GM23338 (cell line): ENCODE measurements at regions not wholly inside any gene's neighbourhood (a gene's known extent, or its start where the extent isn't known, plus 50 kb on each side); places are given as distances from the start of the nearest gene placed in this dataset.

Experiments
- CREB1 ChIP-seq: fragments of 250-450 bp; sonication (Bioruptor Pico); IDR thresholded peaks from 2 replicates; pipeline ENCODE4 v1.5.0; 2020; ENCODE audit warnings: low read depth, mild to moderate bottlenecking, moderate library complexity
- CTCF ChIP-seq, 2 experiments: fragments of 200-600 bp in 1 of 2; sonication (generic) in 1 of 2; conservative IDR thresholded peaks; 2 replicates each; pipeline versions ENCODE4 v1.5.1 to v1.6.1; 2016 to 2017; ENCODE audit warnings: antibody characterized with exemption in 2 of 2, low read depth in 2 of 2, mild to moderate bottlenecking in 2 of 2, moderate library complexity in 1 of 2
- ETS1 ChIP-seq: IDR thresholded peaks from 2 replicates; pipeline ENCODE4 v1.6.1; 2016; ENCODE audit warnings: antibody characterized with exemption
- EZH2 ChIP-seq: fragments of 200-600 bp; sonication (generic); IDR thresholded peaks from one replicate; pipeline ENCODE4 v1.8.0; 2017; ENCODE audit warnings: antibody characterized with exemption, mild to moderate bottlenecking, low read depth; ENCODE audit not compliant: unreplicated experiment
- EZH2phosphoT487 ChIP-seq: fragments of 200-600 bp; sonication (generic); IDR thresholded peaks from one replicate; pipeline ENCODE4 v1.8.1; 2018; ENCODE audit warnings: antibody characterized with exemption; ENCODE audit not compliant: unreplicated experiment
- JUNB ChIP-seq: IDR thresholded peaks from one replicate; pipeline ENCODE4 v1.6.1; 2016; ENCODE audit warnings: antibody characterized with exemption; ENCODE audit not compliant: unreplicated experiment
- NANOG ChIP-seq: IDR thresholded peaks from 2 replicates; pipeline ENCODE4 v1.6.1; 2016; ENCODE audit warnings: antibody characterized with exemption, borderline replicate concordance
- POLR2AphosphoS5 ChIP-seq: IDR thresholded peaks from 2 replicates; pipeline ENCODE4 v1.6.1; 2016; ENCODE audit warnings: antibody characterized with exemption, low read depth
- REST ChIP-seq: IDR thresholded peaks from one replicate; pipeline ENCODE4 v1.6.1; 2018; ENCODE audit warnings: antibody characterized with exemption; ENCODE audit not compliant: unreplicated experiment
- STAT1 ChIP-seq: IDR thresholded peaks from one replicate; pipeline ENCODE4 v1.6.1; 2016; ENCODE audit warnings: antibody characterized with exemption; ENCODE audit not compliant: unreplicated experiment
- ZNF114 ChIP-seq: fragments of 250-450 bp; sonication (Bioruptor Pico); IDR thresholded peaks from 2 replicates; pipeline ENCODE4 v1.5.0; 2020; ENCODE audit warnings: mild to moderate bottlenecking, moderate library complexity
- ZNF331 ChIP-seq: fragments of 250-450 bp; sonication (Bioruptor Pico); IDR thresholded peaks from 2 replicates; pipeline ENCODE4 v1.5.0; 2020; ENCODE audit warnings: low read depth, mild to moderate bottlenecking, moderate library complexity

GRCh38 chr15:62603742-62604141 is 438.7 kb upstream of the C2CD4B start:
- TF ChIP-seq CTCF (conservative IDR thresholded peaks at IDR 0.05; ENCODE audit: low read depth in 2 of 2) (no peak), EZH2phosphoT487 (no peak), EZH2 (no peak), POLR2AphosphoS5 (no peak), JUNB (no peak), REST (no peak), ZNF114 (CRISPR knock-in tag) (no peak), CREB1 (CRISPR knock-in tag) (no peak), ZNF331 (CRISPR knock-in tag) (no peak), ETS1 (no peak), NANOG (no peak), STAT1 (no peak)
